OCI-LY3 (cell line): ENCODE measurements at regions not wholly inside any gene's neighbourhood (a gene's known extent, or its start where the extent isn't known, plus 50 kb on each side); places are given as distances from the start of the nearest gene placed in this dataset.
"Not testable (repeated sequence)": the region's sequence is repeated elsewhere in the genome, so short reads cannot be mapped to it uniquely, and the experiment has no call there.

Experiments used
- EZH2phosphoT487 ChIP-seq: fragments of 200-600 bp; shearing (Covaris generic); IDR thresholded peaks from 2 replicates; pipeline ENCODE4 v1.6.1; 2018; ENCODE audit warnings: antibody characterized with exemption, mixed run types, low read depth
- TF ChIP-seq, protein P1 (sequence below): fragments of 200-600, 300-600 bp; sonication (generic); IDR thresholded peaks from 2 replicates; pipeline ENCODE4 v1.5.1; 2014; ENCODE audit warnings: antibody characterized with exemption, low read length, low read depth

- TF ChIP-seq, protein P1, sequence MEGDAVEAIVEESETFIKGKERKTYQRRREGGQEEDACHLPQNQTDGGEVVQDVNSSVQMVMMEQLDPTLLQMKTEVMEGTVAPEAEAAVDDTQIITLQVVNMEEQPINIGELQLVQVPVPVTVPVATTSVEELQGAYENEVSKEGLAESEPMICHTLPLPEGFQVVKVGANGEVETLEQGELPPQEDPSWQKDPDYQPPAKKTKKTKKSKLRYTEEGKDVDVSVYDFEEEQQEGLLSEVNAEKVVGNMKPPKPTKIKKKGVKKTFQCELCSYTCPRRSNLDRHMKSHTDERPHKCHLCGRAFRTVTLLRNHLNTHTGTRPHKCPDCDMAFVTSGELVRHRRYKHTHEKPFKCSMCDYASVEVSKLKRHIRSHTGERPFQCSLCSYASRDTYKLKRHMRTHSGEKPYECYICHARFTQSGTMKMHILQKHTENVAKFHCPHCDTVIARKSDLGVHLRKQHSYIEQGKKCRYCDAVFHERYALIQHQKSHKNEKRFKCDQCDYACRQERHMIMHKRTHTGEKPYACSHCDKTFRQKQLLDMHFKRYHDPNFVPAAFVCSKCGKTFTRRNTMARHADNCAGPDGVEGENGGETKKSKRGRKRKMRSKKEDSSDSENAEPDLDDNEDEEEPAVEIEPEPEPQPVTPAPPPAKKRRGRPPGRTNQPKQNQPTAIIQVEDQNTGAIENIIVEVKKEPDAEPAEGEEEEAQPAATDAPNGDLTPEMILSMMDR, result not testable (repeated sequence)
- TF ChIP-seq EZH2phosphoT487, result not testable (repeated sequence)
Observed at GRCh38 chr5:25088689-25089088, 443.9 kb upstream of the CDH10 start.
